Inflammatory macrophage treated with lipopolysaccharide for 1 hour (primary cell): ENCODE measurements at regions not wholly inside any gene's neighbourhood (a gene's known extent, or its start where the extent isn't known, plus 50 kb on each side); places are given as distances from the start of the nearest gene placed in this dataset.
"Not testable (repeated sequence)": the region's sequence is repeated elsewhere in the genome, so short reads cannot be mapped to it uniquely, and the experiment has no call there.

Experiments used
- DNase-seq, 2 donors: peaks; one replicate each; pipeline ENCODE4 v3.0.0-alpha.2; 2020 to 2022

GRCh38 chr18:22753130-22753831 is 179.8 kb upstream of the RBBP8 start:
- no peak for DNase-seq

GRCh38 chr18:22764005-22764404 is 169.1 kb upstream of the RBBP8 start:
- DNase-seq, result not testable (repeated sequence)

GRCh38 chr18:22765896-22766295 is 167.2 kb upstream of the RBBP8 start:
- DNase-seq, result no peak

DNA sequence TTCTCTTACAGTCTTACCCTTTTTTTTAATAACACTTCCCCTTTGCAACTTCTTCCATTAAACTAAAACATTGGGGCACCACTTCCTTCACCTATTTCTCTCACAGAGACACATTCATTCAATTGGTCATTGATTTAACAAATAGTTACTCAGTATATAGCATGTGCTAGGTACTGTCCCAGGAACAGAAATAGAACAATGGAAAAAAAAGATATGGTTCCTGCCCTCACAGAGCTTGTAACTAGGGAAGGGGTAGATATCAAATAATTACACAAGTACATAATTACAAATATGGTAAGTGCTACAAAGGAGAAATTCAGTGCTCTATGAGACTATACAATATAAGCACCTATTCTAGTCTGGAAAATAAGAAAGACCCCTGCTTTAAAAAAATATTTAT is 165.5 kb upstream of the RBBP8 start:
- no peak for DNase-seq

GRCh38 chr18:22773944-22774343 is 159.2 kb upstream of the RBBP8 start:
- DNase-seq, result no peak

- DNase-seq, result no peak
These were observed 154.1 kb upstream of the RBBP8 start for GRCh38 chr18:22778996-22779395.

GRCh38 chr18:22783245-22783644 is 149.9 kb upstream of the RBBP8 start:
- DNase-seq, result no peak

DNA sequence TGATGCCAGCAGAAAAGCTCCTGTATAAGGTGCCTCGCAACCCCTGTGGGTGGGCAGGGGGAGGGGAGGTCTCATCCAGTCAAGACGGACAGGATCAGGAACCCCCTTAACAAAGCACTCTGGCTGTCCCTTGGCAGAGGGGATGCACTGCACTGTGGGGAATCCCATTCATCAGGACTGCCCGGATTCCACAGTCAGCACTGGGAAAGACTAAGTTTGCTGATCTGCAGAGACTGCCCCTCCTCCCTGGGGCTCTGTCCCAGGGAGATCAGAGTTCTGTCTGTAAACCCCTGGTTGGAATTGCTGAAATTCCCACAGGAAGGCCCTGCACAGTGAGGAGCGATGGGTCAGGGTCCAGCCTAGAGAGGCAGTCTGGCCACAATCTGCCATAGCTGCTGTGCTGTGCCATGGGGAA is 149.5 kb upstream of the RBBP8 start:
- no peak for DNase-seq

DNA sequence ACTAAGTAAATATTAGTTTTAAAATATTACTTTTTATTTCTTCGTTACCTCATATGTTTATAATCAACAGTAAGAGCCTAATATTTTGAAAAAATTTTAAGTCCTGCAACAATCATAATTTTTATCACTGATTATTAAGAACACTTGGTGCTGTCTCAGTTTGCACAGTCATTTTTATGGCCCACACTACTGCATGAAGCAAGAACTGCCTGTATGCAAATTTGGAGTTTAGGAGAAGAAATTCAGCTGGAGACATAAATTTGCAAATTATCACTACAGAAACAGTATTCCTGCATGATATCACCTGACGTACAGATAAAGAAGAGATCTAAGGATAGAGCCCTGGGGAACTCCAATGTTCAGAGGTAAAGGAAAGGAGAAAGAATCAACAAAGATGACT is 144.1 kb upstream of the RBBP8 start:
- DNase-seq, result no peak

- no peak for DNase-seq
These were observed 143.5 kb upstream of the RBBP8 start for GRCh38 chr18:22789600-22789999.

DNA sequence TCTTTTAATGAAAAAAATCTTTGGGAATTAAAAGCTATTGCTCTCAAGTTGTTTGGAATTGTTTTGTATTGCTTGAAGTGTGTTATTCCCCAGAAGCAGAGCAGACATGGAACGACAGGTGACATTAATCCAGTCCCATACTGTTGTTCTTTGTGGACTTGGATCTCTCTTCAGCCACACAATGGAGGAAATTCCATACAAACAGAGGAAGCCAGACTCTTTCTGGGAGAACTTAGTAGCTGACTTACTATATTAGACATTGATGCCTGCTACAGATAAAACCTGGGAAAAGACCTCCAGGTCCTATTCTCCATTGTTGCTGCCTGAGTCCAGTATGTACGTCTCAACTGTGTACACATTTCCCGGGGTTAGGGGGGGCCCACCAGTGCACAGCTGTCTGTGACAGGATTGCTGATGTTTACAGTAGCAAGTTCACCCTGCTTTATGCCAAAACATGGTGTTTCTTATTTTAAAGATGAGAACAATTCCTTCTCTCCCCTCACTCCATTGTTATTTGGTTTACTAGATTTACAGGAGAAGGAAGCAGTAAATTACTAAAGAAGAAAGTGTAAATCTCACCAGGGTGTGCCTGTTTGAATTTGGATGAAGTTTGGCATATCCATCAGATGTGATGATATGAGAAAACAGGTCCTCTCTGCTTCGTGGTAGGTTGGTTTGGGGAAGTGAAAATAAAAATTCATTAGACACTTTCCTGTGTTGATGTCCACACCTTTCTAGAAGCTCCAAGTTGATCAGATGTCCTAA is 142.4 kb upstream of the RBBP8 start:
- DNase-seq, result no peak

DNA sequence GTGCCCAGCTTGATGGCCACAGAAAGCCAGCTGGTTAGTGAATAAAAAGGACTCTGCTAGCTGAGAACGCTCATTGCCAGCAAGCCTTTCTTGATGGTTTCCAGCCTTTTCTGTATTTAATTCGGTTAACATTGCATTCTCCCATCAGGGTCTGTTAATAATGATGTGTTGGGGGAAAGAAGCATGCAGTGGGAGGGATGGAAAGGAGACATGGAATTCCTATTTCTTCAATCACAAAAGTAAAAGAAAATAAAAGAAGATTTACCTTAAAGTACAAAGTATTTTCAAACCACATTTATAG is 141.9 kb upstream of the RBBP8 start:
- DNase-seq, result no peak

GRCh38 chr18:22796113-22796512 is 137.0 kb upstream of the RBBP8 start:
- no peak for DNase-seq

DNA sequence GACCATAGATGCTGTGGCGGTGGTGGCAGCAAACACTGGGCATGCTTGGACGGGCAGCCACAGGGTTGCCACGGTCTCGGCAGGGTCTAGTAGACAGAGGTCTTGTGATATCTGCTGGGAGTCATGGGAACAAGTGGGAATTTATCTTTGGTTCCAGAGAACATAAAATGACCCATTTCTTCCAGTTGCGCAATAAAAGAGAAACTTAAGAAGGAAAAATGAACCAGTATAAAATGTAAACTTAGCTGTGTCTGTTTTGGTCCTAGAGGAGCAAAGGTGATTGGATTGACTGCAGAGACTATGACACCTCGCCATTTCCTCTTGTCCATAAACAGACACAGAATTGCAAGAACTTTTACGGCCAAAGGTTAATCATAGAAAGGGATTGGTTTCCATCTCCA is 132.6 kb upstream of the RBBP8 start:
- no peak for DNase-seq

DNA sequence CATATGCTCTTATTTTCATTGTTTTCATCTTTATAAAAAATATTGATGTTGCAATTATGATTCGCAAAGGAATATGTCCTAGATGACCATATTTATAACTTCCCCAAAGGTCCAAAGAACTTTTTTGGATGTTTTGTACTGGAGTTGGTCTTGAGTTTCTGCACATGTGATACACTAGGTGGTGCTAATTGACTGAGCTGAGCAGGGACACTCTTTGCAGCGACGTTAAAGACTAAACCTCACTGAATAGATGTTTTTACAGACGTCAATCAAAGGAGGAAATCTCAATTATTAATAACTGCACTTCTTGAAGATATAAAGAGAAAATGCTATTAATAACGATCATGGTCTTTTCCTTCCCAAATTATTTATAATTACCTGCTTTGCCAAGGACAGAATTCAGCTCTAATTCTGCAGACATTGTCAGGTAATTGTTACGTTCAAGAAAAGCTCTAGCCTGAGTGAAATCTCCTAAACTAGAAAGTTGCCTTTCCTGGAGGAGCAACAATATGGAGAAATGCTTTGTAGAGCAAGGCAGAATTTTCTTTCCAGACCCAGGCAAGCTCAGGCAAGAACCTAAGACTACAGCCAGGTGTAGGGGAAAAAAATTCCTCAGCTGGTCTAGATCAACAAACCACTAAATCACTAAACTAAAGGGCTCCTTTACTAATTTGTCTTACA is 119.3 kb upstream of the RBBP8 start:
- DNase-seq, result peak in 1 of 2 donors; percentile 14

- DNase-seq, result no peak
These were observed 118.8 kb upstream of the RBBP8 start for GRCh38 chr18:22814329-22814703.

GRCh38 chr18:22816266-22817176 is 116.6 kb upstream of the RBBP8 start:
- no peak for DNase-seq

- DNase-seq, result no peak
These were observed 115.3 kb upstream of the RBBP8 start for GRCh38 chr18:22817844-22818243.

- DNase-seq, result no peak
These were observed 111.1 kb upstream of the RBBP8 start for GRCh38 chr18:22822024-22822423.

- DNase-seq, result no peak
These were observed 110.2 kb upstream of the RBBP8 start for GRCh38 chr18:22822841-22823508.

- DNase-seq, result no peak
These were observed 106.4 kb upstream of the RBBP8 start for GRCh38 chr18:22826726-22827125.

- DNase-seq, result peak; percentile 49 to 57
These were observed 105.9 kb upstream of the RBBP8 start for GRCh38 chr18:22827216-22827615.

DNA sequence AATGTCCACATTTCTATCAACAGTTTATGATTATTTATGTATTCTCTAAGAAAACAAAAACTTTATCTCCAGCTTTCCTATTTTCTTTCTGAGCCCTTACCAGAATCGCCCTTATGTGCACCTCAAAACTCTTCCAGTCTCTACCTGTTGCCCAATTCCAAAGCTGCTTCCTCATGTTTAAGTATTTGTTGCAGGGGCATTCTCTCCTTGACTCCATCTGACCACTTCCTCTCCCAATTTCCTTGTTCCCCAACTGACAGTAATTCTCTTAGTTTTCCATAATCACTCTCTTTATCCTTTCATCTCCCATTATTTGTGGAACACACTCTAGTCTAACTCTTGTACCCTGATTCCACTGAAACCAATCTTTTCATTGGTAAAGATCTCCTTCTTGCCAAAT is 105.4 kb upstream of the RBBP8 start:
- DNase-seq, result no peak
